ENCODE measurements at regions not wholly inside any gene's neighbourhood (a gene's known extent, or its start where the extent isn't known, plus 50 kb on each side); places are given as distances from the start of the nearest gene placed in this dataset.

DNA sequence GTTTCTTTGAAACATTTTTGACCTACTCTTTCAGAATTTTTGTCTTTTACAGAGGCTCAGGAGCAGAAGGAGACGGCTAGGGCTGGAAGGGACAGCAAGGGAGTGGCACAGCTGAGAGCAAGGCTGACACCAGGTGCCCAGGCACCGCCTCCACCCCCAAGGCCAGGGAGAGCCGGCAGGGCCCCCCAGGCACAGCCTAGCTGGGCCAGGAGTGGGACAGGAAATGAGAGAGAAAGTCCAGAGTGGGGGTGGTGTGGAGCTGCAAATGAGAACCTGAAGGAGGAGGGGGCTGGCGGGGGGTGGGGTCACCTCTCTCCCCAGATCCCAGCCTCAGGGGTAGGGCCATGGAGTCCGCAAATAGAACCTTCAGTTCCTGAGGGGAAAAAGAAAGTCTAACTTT, 236.7 kb downstream of the CDC5L start:
- DNase-seq (ENCODE audit: low read depth) = no peak
- H3K4me3 ChIP-seq (ENCODE audit: low read depth, low read length) = no peak overlapping the region
- TF ChIP-seq, protein P1, sequence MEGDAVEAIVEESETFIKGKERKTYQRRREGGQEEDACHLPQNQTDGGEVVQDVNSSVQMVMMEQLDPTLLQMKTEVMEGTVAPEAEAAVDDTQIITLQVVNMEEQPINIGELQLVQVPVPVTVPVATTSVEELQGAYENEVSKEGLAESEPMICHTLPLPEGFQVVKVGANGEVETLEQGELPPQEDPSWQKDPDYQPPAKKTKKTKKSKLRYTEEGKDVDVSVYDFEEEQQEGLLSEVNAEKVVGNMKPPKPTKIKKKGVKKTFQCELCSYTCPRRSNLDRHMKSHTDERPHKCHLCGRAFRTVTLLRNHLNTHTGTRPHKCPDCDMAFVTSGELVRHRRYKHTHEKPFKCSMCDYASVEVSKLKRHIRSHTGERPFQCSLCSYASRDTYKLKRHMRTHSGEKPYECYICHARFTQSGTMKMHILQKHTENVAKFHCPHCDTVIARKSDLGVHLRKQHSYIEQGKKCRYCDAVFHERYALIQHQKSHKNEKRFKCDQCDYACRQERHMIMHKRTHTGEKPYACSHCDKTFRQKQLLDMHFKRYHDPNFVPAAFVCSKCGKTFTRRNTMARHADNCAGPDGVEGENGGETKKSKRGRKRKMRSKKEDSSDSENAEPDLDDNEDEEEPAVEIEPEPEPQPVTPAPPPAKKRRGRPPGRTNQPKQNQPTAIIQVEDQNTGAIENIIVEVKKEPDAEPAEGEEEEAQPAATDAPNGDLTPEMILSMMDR (IDR thresholded peaks at IDR 0.05; ENCODE audit: control insufficient read depth, extremely low read depth, insufficient read depth) = no peak

DNA sequence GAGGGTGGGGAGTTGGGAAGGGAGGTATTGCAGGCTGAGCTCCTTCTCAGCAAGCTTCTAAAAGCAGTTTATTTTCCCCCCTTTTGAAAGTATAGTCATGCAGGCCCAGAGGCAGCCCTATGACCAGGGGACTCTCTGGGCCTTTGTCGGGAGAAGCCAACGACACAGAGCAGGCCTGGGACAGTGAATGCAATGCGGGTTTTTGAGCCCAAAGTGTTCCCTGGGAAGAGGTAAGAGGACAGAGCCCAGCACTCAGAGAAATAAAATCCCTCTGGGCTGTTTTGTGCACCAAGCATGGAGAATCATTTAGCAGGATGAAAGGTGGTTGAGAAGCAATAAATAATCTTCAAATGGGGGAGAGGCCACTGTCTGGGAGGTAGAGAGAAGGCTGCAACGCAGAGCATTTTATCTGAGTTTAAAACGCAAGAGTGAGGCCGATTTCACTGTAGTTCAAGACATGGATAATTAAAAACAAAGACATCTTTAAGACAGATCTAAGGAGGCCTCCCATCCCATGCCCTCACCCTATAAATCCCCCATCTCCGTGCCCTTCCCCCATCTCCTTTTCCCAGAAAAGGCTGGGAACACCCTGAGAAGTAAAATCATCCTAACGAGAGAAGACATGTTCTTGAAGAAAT, 237.5 kb downstream of the CDC5L start:
- H3K4me3 ChIP-seq (ENCODE audit: low read depth, low read length) = no peak overlapping the region
- DNase-seq (ENCODE audit: low read depth) = no peak
- TF ChIP-seq, protein P1 (IDR thresholded peaks at IDR 0.05; ENCODE audit: control insufficient read depth, extremely low read depth, insufficient read depth) = no peak

DNA sequence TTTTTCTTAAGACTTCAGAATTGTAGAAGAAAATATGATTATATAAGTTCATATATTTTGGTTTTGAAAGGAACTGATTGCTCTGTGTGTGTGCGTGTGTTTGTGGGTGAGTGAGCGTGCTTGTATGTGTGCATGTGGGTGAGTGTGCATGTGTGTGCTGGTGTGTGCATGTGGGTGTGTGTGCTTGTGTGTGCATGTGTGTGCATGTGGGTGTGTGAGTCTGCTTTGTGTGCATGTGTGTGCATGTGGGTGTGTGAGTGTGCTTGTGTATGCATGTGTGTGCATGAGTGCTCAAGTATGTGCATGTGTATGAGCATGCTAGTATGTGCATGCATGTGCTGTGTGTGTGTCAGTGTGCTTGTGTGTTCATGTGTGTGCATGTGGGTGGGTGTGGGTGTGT, 238.5 kb downstream of the CDC5L start:
- TF ChIP-seq, protein P1 (IDR thresholded peaks at IDR 0.05; ENCODE audit: control insufficient read depth, extremely low read depth, insufficient read depth) = no peak
- no peak for DNase-seq (ENCODE audit: low read depth)
- H3K4me3 ChIP-seq (ENCODE audit: low read depth, low read length) = no peak overlapping the region

DNA sequence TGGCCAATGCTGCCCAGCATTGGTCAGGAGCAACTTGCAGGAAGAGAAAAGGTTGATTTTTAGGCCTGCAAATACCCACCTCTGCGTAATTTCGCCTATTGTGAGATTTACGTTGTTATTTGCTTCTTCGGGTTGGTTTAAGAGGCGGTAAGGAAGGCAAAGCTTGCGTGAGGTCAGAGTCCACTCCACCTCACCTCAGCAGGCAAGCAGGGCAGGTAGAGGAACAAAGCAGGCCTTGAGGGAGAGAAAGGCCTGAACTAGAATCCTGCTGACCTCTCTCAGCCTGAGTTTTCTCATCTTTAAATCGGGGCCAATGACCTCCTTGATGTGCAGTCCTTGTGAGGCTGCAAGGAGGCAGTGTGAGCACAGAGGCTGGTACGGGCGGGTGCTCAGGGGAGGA, 239.1 kb downstream of the CDC5L start:
- TF ChIP-seq, protein P1 (IDR thresholded peaks at IDR 0.05; ENCODE audit: control insufficient read depth, extremely low read depth, insufficient read depth) = no peak
- H3K4me3 ChIP-seq (ENCODE audit: low read depth, low read length) = no peak overlapping the region
- DNase-seq (ENCODE audit: low read depth) = no peak

DNA sequence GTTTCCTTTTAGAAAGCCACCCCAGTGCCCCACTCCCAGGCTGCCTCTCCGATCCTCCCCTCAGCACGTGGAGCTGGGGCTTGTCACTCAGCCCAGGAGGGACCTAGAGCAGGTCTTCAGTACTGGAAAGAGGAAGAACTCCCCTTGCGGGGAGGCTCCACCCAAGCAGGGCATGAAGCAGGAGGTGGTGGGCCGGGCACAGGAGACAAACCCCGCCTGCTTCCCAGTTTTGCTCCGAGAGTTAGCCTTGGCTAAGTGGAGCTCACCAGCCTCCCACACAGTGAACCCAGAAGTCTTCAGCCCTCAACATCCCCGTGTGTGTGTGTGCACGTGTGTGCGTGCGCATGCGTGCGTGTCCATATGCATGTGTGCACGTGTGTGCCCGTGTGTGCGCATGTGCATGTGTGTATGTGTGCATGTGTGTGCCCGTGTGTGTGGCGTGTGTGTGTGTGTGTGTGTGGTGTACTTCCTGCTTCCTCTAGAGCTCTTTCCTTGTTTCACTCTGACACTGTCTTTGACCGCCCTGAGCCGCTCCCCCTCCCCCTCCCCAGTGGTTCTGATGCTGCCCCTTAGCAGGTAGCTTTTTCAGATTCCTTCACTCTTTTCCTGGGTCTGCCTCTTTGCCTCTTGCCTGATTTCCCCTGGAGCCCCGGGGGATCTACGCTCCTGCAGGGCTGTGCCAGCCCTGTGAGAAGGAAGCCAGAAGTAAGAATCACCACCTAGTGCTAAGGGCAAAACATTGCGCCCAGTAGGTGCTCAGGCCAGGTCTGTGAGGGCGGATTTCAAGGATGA, 239.8 kb downstream of the CDC5L start:
- DNase-seq (ENCODE audit: low read depth) = no peak
- H3K4me3 ChIP-seq (ENCODE audit: low read depth, low read length) = no peak overlapping the region
- TF ChIP-seq, protein P1 (IDR thresholded peaks at IDR 0.05; ENCODE audit: control insufficient read depth, extremely low read depth, insufficient read depth) = no peak

DNA sequence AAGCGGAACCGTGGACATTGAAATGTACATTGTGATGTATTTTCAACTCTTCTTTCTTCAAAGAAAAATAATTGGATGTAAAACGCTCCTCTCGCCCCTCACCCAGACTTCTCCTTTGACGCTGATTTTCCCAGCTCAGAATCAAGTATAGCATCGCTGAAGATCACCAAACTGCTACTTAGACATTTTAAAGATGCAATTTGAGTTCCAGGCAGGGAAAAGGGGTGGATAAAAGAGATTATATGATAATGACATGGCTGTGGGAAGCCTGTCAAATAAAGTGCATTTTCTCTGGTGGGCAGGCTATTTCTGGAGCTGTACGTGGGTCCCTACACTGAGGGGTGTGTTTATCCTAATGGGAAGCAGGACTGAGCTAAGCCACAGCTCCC, 240.4 kb downstream of the CDC5L start:
- no peak overlapping the region for H3K4me3 ChIP-seq (ENCODE audit: low read depth, low read length)
- no peak for DNase-seq (ENCODE audit: low read depth)
- TF ChIP-seq, protein P1 (IDR thresholded peaks at IDR 0.05; ENCODE audit: control insufficient read depth, extremely low read depth, insufficient read depth) = no peak

Data from LNCaP clone FGC (cell line).